Ovary (tissue), 3 donors: ENCODE measurements at regions not wholly inside any gene's neighbourhood (a gene's known extent, or its start where the extent isn't known, plus 50 kb on each side); places are given as distances from the start of the nearest gene placed in this dataset.

Experiments
- EP300 ChIP-seq: sonication (generic); formaldehyde crosslinking; IDR thresholded peaks from one replicate; pipeline ENCODE4 v1.6.1; 2017; ENCODE audit warnings: antibody characterized with exemption
- TF ChIP-seq, protein P1 (sequence below), 3 donors: fragments of 450-650 bp in 2 of 3; fragments of 200-600 bp in 1 of 3; IDR thresholded peaks; one replicate each; pipeline versions ENCODE4 v1.5.1 to v1.8.0; 2016 to 2022; ENCODE audit warnings: antibody characterized with exemption in 3 of 3, mild to moderate bottlenecking in 1 of 3
- donor health status: DM: no; HTN: no; CAD: no.

DNA sequence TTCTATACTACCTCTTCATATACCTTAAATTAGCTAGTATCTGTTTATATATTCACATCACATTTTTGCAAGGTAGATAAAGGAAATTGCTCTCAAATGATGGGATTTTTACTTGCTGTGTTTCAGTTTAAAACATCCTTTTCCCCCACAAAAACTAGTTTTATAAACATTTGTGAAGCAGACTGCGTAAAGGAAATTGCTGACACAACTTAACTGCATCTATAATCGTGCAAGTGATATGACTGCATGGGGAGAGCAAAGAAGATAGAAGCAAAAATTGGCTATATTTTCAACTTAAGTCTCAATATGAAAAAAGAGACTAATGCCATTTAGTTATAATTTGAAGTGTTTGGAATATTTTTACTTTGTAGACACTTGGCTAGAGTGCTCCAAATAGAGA lies 385.2 kb downstream of the C4orf33 start:
- TF ChIP-seq, protein P1, sequence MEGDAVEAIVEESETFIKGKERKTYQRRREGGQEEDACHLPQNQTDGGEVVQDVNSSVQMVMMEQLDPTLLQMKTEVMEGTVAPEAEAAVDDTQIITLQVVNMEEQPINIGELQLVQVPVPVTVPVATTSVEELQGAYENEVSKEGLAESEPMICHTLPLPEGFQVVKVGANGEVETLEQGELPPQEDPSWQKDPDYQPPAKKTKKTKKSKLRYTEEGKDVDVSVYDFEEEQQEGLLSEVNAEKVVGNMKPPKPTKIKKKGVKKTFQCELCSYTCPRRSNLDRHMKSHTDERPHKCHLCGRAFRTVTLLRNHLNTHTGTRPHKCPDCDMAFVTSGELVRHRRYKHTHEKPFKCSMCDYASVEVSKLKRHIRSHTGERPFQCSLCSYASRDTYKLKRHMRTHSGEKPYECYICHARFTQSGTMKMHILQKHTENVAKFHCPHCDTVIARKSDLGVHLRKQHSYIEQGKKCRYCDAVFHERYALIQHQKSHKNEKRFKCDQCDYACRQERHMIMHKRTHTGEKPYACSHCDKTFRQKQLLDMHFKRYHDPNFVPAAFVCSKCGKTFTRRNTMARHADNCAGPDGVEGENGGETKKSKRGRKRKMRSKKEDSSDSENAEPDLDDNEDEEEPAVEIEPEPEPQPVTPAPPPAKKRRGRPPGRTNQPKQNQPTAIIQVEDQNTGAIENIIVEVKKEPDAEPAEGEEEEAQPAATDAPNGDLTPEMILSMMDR (IDR thresholded peaks at IDR 0.05) = no peak
- no peak for TF ChIP-seq EP300
